ENCODE measurements at regions not wholly inside any gene's neighbourhood (a gene's known extent, or its start where the extent isn't known, plus 50 kb on each side); places are given as distances from the start of the nearest gene placed in this dataset.
"Not testable (repeated sequence)": the region's sequence is repeated elsewhere in the genome, so short reads cannot be mapped to it uniquely, and the experiment has no call there.

GRCh38 chr6:82744286-82745015 lies 321.2 kb downstream of the UBE3D start:
- DNase-seq, result no peak

- DNase-seq, result no peak
These were observed 315.1 kb downstream of the UBE3D start for GRCh38 chr6:82750556-82750955.

GRCh38 chr6:82751718-82752117 lies 313.9 kb downstream of the UBE3D start:
- no peak for DNase-seq

GRCh38 chr6:82761674-82762345 lies 303.8 kb downstream of the UBE3D start:
- no peak for DNase-seq

- no peak for DNase-seq
These were observed 299.2 kb downstream of the UBE3D start for GRCh38 chr6:82766476-82766875.

GRCh38 chr6:82767037-82767436 lies 298.6 kb downstream of the UBE3D start:
- no peak for DNase-seq

- no peak for DNase-seq
These were observed 298.2 kb downstream of the UBE3D start for GRCh38 chr6:82767447-82767846.

- no peak for DNase-seq
These were observed 292.6 kb downstream of the UBE3D start for GRCh38 chr6:82772851-82773717.

- DNase-seq, result no peak
These were observed 290.3 kb downstream of the UBE3D start for GRCh38 chr6:82775361-82775760.

- no peak for DNase-seq
These were observed 289.7 kb downstream of the UBE3D start for GRCh38 chr6:82775981-82776380.

GRCh38 chr6:82779041-82779440 lies 286.6 kb downstream of the UBE3D start:
- no peak for DNase-seq

GRCh38 chr6:82780334-82780733 lies 285.3 kb downstream of the UBE3D start:
- DNase-seq, result no peak

GRCh38 chr6:82781620-82782204 lies 283.9 kb downstream of the UBE3D start:
- no peak for DNase-seq

GRCh38 chr6:82783587-82784236 lies 281.9 kb downstream of the UBE3D start:
- no peak for DNase-seq

- no peak for DNase-seq
These were observed 280.4 kb downstream of the UBE3D start for GRCh38 chr6:82785206-82785605.

- no peak for DNase-seq
These were observed 279.4 kb downstream of the UBE3D start for GRCh38 chr6:82786248-82786647.

- no peak for DNase-seq
These were observed 269.7 kb downstream of the UBE3D start for GRCh38 chr6:82795940-82796339.

GRCh38 chr6:82801083-82801482 lies 264.6 kb downstream of the UBE3D start:
- no peak for DNase-seq

GRCh38 chr6:82816243-82816642 lies 249.4 kb downstream of the UBE3D start:
- not testable (repeated sequence) for DNase-seq

GRCh38 chr6:82818727-82819126 lies 246.9 kb downstream of the UBE3D start:
- DNase-seq, result no peak

- DNase-seq, result no peak
These were observed 242.3 kb downstream of the UBE3D start for GRCh38 chr6:82823361-82823760.

- no peak for DNase-seq
These were observed 232.8 kb downstream of the UBE3D start for GRCh38 chr6:82832811-82833210.

GRCh38 chr6:82833481-82833880 lies 232.2 kb downstream of the UBE3D start:
- no peak for DNase-seq

All from NCI-H1930 (cell line).